Neural cell (in vitro differentiated cells): ENCODE measurements at regions not wholly inside any gene's neighbourhood (a gene's known extent, or its start where the extent isn't known, plus 50 kb on each side); places are given as distances from the start of the nearest gene placed in this dataset.

Source experiments
- MXI1 ChIP-seq: fragments of 450-650 bp; conservative IDR thresholded peaks from 2 replicates; pipeline ENCODE4 v1.6.1; 2014; ENCODE audit warnings: antibody characterized with exemption, mild to moderate bottlenecking; ENCODE audit not compliant: poor library complexity, severe bottlenecking
- POLR2AphosphoS5 ChIP-seq: IDR thresholded peaks from 2 replicates; pipeline ENCODE4 v1.6.1; 2012
- RAD21 ChIP-seq: fragments of 450-650 bp; conservative IDR thresholded peaks from 2 replicates; pipeline ENCODE4 v1.6.1; 2014; ENCODE audit warnings: antibody characterized with exemption, mild to moderate bottlenecking, moderate library complexity
- REST ChIP-seq: IDR thresholded peaks from 2 replicates; pipeline ENCODE4 v1.6.1; 2012; ENCODE audit warnings: borderline replicate concordance
- TAF1 ChIP-seq: IDR thresholded peaks from 2 replicates; pipeline ENCODE4 v1.6.1; 2012; ENCODE audit warnings: low read depth
- TF ChIP-seq, protein P1 (sequence below): fragments of 450-650 bp; IDR thresholded peaks from 2 replicates; pipeline ENCODE4 v1.5.1; 2014; ENCODE audit warnings: antibody characterized with exemption, mild to moderate bottlenecking, moderate library complexity; ENCODE audit not compliant: poor library complexity, severe bottlenecking

- TF ChIP-seq, protein P1, sequence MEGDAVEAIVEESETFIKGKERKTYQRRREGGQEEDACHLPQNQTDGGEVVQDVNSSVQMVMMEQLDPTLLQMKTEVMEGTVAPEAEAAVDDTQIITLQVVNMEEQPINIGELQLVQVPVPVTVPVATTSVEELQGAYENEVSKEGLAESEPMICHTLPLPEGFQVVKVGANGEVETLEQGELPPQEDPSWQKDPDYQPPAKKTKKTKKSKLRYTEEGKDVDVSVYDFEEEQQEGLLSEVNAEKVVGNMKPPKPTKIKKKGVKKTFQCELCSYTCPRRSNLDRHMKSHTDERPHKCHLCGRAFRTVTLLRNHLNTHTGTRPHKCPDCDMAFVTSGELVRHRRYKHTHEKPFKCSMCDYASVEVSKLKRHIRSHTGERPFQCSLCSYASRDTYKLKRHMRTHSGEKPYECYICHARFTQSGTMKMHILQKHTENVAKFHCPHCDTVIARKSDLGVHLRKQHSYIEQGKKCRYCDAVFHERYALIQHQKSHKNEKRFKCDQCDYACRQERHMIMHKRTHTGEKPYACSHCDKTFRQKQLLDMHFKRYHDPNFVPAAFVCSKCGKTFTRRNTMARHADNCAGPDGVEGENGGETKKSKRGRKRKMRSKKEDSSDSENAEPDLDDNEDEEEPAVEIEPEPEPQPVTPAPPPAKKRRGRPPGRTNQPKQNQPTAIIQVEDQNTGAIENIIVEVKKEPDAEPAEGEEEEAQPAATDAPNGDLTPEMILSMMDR: no peak
- TF ChIP-seq MXI1 (no peak), REST (no peak), POLR2AphosphoS5 (no peak), RAD21 (no peak), TAF1 (no peak)
Observed at GRCh38 chr1:219109424-219110018, 64.2 kb upstream of the LYPLAL1 start.
